ENCODE measurements at regions not wholly inside any gene's neighbourhood (a gene's known extent, or its start where the extent isn't known, plus 50 kb on each side); places are given as distances from the start of the nearest gene placed in this dataset.

GRCh38 chr6:163635731-163636364, 221.3 kb downstream of the QKI start:
- H3K9me3 ChIP-seq, result no peaks in the 10 kb centered on the region
- DNase-seq (no peak), ATAC-seq (no peak)
- TF ChIP-seq POLR2A (IDR thresholded peaks at IDR 0.05) (no peak), CTCF (IDR thresholded peaks at IDR 0.05 in 4 of 5, conservative IDR thresholded peaks at IDR 0.05 in 1 of 5) (no peak)
- in situ Hi-C loops (cut with MboI; ENCODE audit: low sequenced_read_pairs in 4 of 4) (loop anchor here in 1 of 4 donors (25.0 kb wide), 1 partner anchor 1601 kb away; no protein-coding TSS in a partner anchor), intact Hi-C loops (cut with DNase I; ENCODE audit: low total_unique reads) (no loop called here)
- H3K27ac ChIP-seq, result no peak overlapping the region
- H3K4me1 ChIP-seq, result no peaks in the 10 kb centered on the region
- peaks cover 0 to 4% (median 0%) of the 10 kb centered on the region in 3 donors for H3K27me3 ChIP-seq
- H3K4me3 ChIP-seq, result no peak overlapping the region
- H3K36me3 ChIP-seq, result no peaks in the 10 kb centered on the region

GRCh38 chr6:163635315-163635714, 220.8 kb downstream of the QKI start:
- ATAC-seq (no peak), DNase-seq (no peak)
- intact Hi-C loops (cut with DNase I; ENCODE audit: low total_unique reads), result no loop called here
- Histone ChIP-seq H3K9me3 (no peaks in the 10 kb centered on the region), H3K36me3 (no peaks in the 10 kb centered on the region), H3K4me3 (no peak overlapping the region), H3K27ac (no peak overlapping the region), H3K4me1 (no peaks in the 10 kb centered on the region), H3K27me3 (peaks cover 0 to 4% (median 0%) of the 10 kb centered on the region in 3 donors)
- TF ChIP-seq POLR2A (IDR thresholded peaks at IDR 0.05) (no peak), CTCF (IDR thresholded peaks at IDR 0.05 in 4 of 5, conservative IDR thresholded peaks at IDR 0.05 in 1 of 5) (no peak)
- in situ Hi-C loops (cut with MboI; ENCODE audit: low sequenced_read_pairs in 4 of 4), result loop anchor here in 1 of 4 donors (25.0 kb wide), 1 partner anchor 1602 kb away; no protein-coding TSS in a partner anchor

- H3K9me3 ChIP-seq, result no peaks in the 10 kb centered on the region
- no peaks in the 10 kb centered on the region for H3K4me1 ChIP-seq
- H3K36me3 ChIP-seq, result no peaks in the 10 kb centered on the region
- in situ Hi-C loops (cut with MboI; ENCODE audit: low sequenced_read_pairs in 4 of 4) (loop anchor here in 1 of 4 donors (25.0 kb wide), 1 partner anchor 1603 kb away; no protein-coding TSS in a partner anchor), intact Hi-C loops (cut with DNase I; ENCODE audit: low total_unique reads) (no loop called here)
- DNase-seq, result no peak
- ATAC-seq, result no peak
- H3K27ac ChIP-seq, result no peak overlapping the region
- peaks cover 0 to 4% (median 0%) of the 10 kb centered on the region in 3 donors for H3K27me3 ChIP-seq
- no peak for TF ChIP-seq CTCF (IDR thresholded peaks at IDR 0.05 in 4 of 5, conservative IDR thresholded peaks at IDR 0.05 in 1 of 5)
- no peak for TF ChIP-seq POLR2A (IDR thresholded peaks at IDR 0.05)
- H3K4me3 ChIP-seq, result no peak overlapping the region
Observed at GRCh38 chr6:163634211-163635171, 220.0 kb downstream of the QKI start.

GRCh38 chr6:163630991-163631390, 216.5 kb downstream of the QKI start:
- H3K4me3 ChIP-seq, result no peak overlapping the region
- in situ Hi-C loops (cut with MboI; ENCODE audit: low sequenced_read_pairs in 4 of 4), result loop anchor here in 1 of 4 donors (25.0 kb wide), 1 partner anchor 1606 kb away; no protein-coding TSS in a partner anchor
- TF ChIP-seq POLR2A (IDR thresholded peaks at IDR 0.05), result no peak
- TF ChIP-seq CTCF (IDR thresholded peaks at IDR 0.05 in 4 of 5, conservative IDR thresholded peaks at IDR 0.05 in 1 of 5), result no peak
- no peaks in the 10 kb centered on the region for H3K4me1 ChIP-seq
- no peaks in the 10 kb centered on the region for H3K36me3 ChIP-seq
- intact Hi-C loops (cut with DNase I; ENCODE audit: low total_unique reads), result no loop called here
- no peak for ATAC-seq
- peaks cover 0 to 4% (median 0%) of the 10 kb centered on the region in 3 donors for H3K27me3 ChIP-seq
- DNase-seq, result no peak
- H3K27ac ChIP-seq, result no peak overlapping the region
- H3K9me3 ChIP-seq, result no peaks in the 10 kb centered on the region

Data from gastrocnemius medialis (tissue), 4 donors.